OCI-LY3 (cell line): ENCODE measurements at regions not wholly inside any gene's neighbourhood (a gene's known extent, or its start where the extent isn't known, plus 50 kb on each side); places are given as distances from the start of the nearest gene placed in this dataset.

Experiments
- H2AFZ ChIP-seq: fragments of 200-600, 300-600 bp; shearing (Covaris generic); 2 replicates; pipeline ENCODE4 v1.6.0; 2014; ENCODE audit warnings: antibody characterized with exemption, low read depth, low read length
- H3K27ac ChIP-seq: fragments of 200-600, 300-600 bp; sonication (generic); 2 replicates; pipeline ENCODE4 v1.5.1; 2014; ENCODE audit warnings: mild to moderate bottlenecking, low read length, moderate library complexity, mixed read lengths
- H3K27me3 ChIP-seq: fragments of 200-600, 300-600 bp; sonication (generic); 2 replicates; pipeline ENCODE4 v1.6.1; 2014; ENCODE audit warnings: low read depth, low read length, mixed read lengths
- H3K36me3 ChIP-seq: fragments of 200-600, 300-600 bp; sonication (generic); replicated peaks from 2 replicates; pipeline ENCODE3; 2014; ENCODE audit warnings: low read depth, low read length, mixed read lengths
- H3K4me1 ChIP-seq: fragments of 300-600, 200-600 bp; sonication (generic); 2 replicates; pipeline ENCODE4 v1.6.1; 2014; ENCODE audit warnings: low read length, mixed read lengths
- H3K4me2 ChIP-seq: fragments of 200-600, 300-600 bp; sonication (generic); 2 replicates; pipeline ENCODE4 v1.6.1; 2014; ENCODE audit warnings: low read length, mixed read lengths
- H3K4me3 ChIP-seq: fragments of 300-600, 200-600 bp; sonication (generic); 2 replicates; pipeline ENCODE4 v1.5.1; 2014; ENCODE audit warnings: antibody characterized with exemption, mild to moderate bottlenecking, low read length, moderate library complexity
- H3K79me2 ChIP-seq: fragments of 300-600, 200-600 bp; shearing (Covaris generic); 2 replicates; pipeline ENCODE4 v1.6.1; 2014; ENCODE audit warnings: mild to moderate bottlenecking, low read length, mixed read lengths
- H3K9ac ChIP-seq: fragments of 300-600, 200-600 bp; shearing (Covaris generic); 2 replicates; pipeline ENCODE4 v1.6.0; 2014; ENCODE audit warnings: mild to moderate bottlenecking, low read length, moderate library complexity
- H3K9me3 ChIP-seq: fragments of 200-600, 300-600 bp; shearing (Covaris generic); 2 replicates; pipeline ENCODE4 v1.6.1; 2014; ENCODE audit warnings: low read length, mixed read lengths; ENCODE audit not compliant: insufficient read depth
- H4K20me1 ChIP-seq: fragments of 200-600, 300-600 bp; sonication (generic); 2 replicates; pipeline ENCODE4 v1.6.1; 2016; ENCODE audit warnings: low read length, mixed read lengths; ENCODE audit not compliant: insufficient read depth
- EZH2phosphoT487 ChIP-seq: fragments of 200-600 bp; shearing (Covaris generic); IDR thresholded peaks from 2 replicates; pipeline ENCODE4 v1.6.1; 2018; ENCODE audit warnings: antibody characterized with exemption, mixed run types, low read depth
- TF ChIP-seq, protein P1 (sequence below): fragments of 200-600, 300-600 bp; sonication (generic); IDR thresholded peaks from 2 replicates; pipeline ENCODE4 v1.5.1; 2014; ENCODE audit warnings: antibody characterized with exemption, low read length, low read depth

GRCh38 chr11:106292526-106292925 is 215.1 kb downstream of the AASDHPPT start:
- H2AFZ ChIP-seq: no peak overlapping the region

GRCh38 chr11:106295974-106296373 is 218.5 kb downstream of the AASDHPPT start:
- Histone ChIP-seq H3K36me3 (no peaks in the 10 kb centered on the region), H3K27ac (no peak overlapping the region), H3K4me2 (no peak overlapping the region), H3K4me1 (no peaks in the 10 kb centered on the region), H4K20me1 (no peaks in the 10 kb centered on the region), H3K79me2 (no peaks in the 10 kb centered on the region), H3K4me3 (no peak overlapping the region), H3K9ac (no peak overlapping the region), H3K27me3 (no peaks in the 10 kb centered on the region), H3K9me3 (no peaks in the 10 kb centered on the region), H2AFZ (no peak overlapping the region)
- TF ChIP-seq EZH2phosphoT487: no peak
- TF ChIP-seq, protein P1, sequence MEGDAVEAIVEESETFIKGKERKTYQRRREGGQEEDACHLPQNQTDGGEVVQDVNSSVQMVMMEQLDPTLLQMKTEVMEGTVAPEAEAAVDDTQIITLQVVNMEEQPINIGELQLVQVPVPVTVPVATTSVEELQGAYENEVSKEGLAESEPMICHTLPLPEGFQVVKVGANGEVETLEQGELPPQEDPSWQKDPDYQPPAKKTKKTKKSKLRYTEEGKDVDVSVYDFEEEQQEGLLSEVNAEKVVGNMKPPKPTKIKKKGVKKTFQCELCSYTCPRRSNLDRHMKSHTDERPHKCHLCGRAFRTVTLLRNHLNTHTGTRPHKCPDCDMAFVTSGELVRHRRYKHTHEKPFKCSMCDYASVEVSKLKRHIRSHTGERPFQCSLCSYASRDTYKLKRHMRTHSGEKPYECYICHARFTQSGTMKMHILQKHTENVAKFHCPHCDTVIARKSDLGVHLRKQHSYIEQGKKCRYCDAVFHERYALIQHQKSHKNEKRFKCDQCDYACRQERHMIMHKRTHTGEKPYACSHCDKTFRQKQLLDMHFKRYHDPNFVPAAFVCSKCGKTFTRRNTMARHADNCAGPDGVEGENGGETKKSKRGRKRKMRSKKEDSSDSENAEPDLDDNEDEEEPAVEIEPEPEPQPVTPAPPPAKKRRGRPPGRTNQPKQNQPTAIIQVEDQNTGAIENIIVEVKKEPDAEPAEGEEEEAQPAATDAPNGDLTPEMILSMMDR: no peak

More at GRCh38 chr11:106292526-106292925, 215.1 kb downstream of the AASDHPPT start:
- H3K27ac ChIP-seq: no peak overlapping the region
- no peaks in the 10 kb centered on the region for H3K4me1 ChIP-seq
- H4K20me1 ChIP-seq: no peaks in the 10 kb centered on the region
- no peaks in the 10 kb centered on the region for H3K36me3 ChIP-seq
- no peak overlapping the region for H3K9ac ChIP-seq
- H3K79me2 ChIP-seq: no peaks in the 10 kb centered on the region
- no peaks in the 10 kb centered on the region for H3K27me3 ChIP-seq
- H3K4me2 ChIP-seq: no peak overlapping the region
- H3K4me3 ChIP-seq: no peak overlapping the region
- no peaks in the 10 kb centered on the region for H3K9me3 ChIP-seq
- TF ChIP-seq, protein P1: no peak
- TF ChIP-seq EZH2phosphoT487: no peak

GRCh38 chr11:106302416-106302815 is 225.0 kb downstream of the AASDHPPT start:
- H2AFZ ChIP-seq: no peak overlapping the region
- no peaks in the 10 kb centered on the region for H3K79me2 ChIP-seq
- TF ChIP-seq, protein P1: no peak
- TF ChIP-seq EZH2phosphoT487: no peak
- H3K4me1 ChIP-seq: no peaks in the 10 kb centered on the region
- H3K9me3 ChIP-seq: no peaks in the 10 kb centered on the region
- no peak overlapping the region for H3K27ac ChIP-seq
- no peaks in the 10 kb centered on the region for H3K27me3 ChIP-seq
- no peak overlapping the region for H3K4me3 ChIP-seq
- no peak overlapping the region for H3K4me2 ChIP-seq
- H4K20me1 ChIP-seq: no peaks in the 10 kb centered on the region
- H3K9ac ChIP-seq: no peak overlapping the region
- no peaks in the 10 kb centered on the region for H3K36me3 ChIP-seq

GRCh38 chr11:106304274-106304673 is 226.8 kb downstream of the AASDHPPT start:
- Histone ChIP-seq H3K27ac (no peak overlapping the region), H3K36me3 (no peaks in the 10 kb centered on the region), H3K4me1 (no peaks in the 10 kb centered on the region), H2AFZ (no peak overlapping the region), H3K4me2 (no peak overlapping the region), H3K9me3 (no peaks in the 10 kb centered on the region), H4K20me1 (no peaks in the 10 kb centered on the region), H3K27me3 (no peaks in the 10 kb centered on the region), H3K9ac (no peak overlapping the region), H3K4me3 (no peak overlapping the region), H3K79me2 (no peaks in the 10 kb centered on the region)
- TF ChIP-seq, protein P1: no peak
- no peak for TF ChIP-seq EZH2phosphoT487
